K562 (cell line): ENCODE measurements at regions not wholly inside any gene's neighbourhood (a gene's known extent, or its start where the extent isn't known, plus 50 kb on each side); places are given as distances from the start of the nearest gene placed in this dataset.

ENCODE experiments used
- ATAC-seq: fragments of 200-7000 bp; cut with Tn5 transposase; 3 replicates; pipeline ENCODE4 v1.9.1; 2020; ENCODE audit warnings: moderate library complexity
- BruUV-seq: library from RNA; stranded (reverse); fragments of 400-500 nt; replicated peaks from 2 replicates; lab custom pipeline; 2021; lab: Mats Ljungman, UMichigan
- CTCF ChIA-PET: fragments of 300-600 bp; formaldehyde crosslinking; extraction: SDS; loops from one replicate; lab custom pipeline; 2021; ENCODE audit warnings: low intra/inter-chr PET ratio; lab: Yijun Ruan, JAX
- POLR2A ChIA-PET: fragments of 300-600, 350-650 bp; sonication (Branson Sonifier 250); formaldehyde crosslinking; extraction: SDS; loops from one replicate; lab custom pipeline; 2021; ENCODE audit warnings: antibody characterized with exemption, inconsistent platforms; lab: Yijun Ruan, JAX
- DNase-seq, 4 experiments: peaks; one replicate each; pipeline versions ENCODE4 v3.0.0 to v3.0.0-alpha.2; 2011 to 2018; ENCODE audit warnings: low spot score in 3 of 4, mixed read lengths in 3 of 4; ENCODE audit errors: extremely low read depth in 1 of 4
- FAIRE-seq: peaks from 2 replicates; lab custom pipeline; 2011; peaks lifted over from hg19 to GRCh38; lab: Jason Lieb, UNC
- H2AFZ ChIP-seq: 2 replicates; pipeline ENCODE4 v1.6.0; 2011; ENCODE audit warnings: low read depth, low read length, control low read depth, inconsistent platforms
- H3K27ac ChIP-seq: fragments of 200-600 bp; 3 replicates; pipeline ENCODE4 v1.8.0; 2011; ENCODE audit warnings: low read depth, mild to moderate bottlenecking, control low read depth, inconsistent platforms, low read length, moderate library complexity, mixed read lengths; ENCODE audit errors: extremely low read depth
- H3K27me3 ChIP-seq, 2 experiments: fragments of 300-600 bp in 1 of 2; 2 replicates in 1 of 2; 3 replicates in 1 of 2; pipeline versions ENCODE4 v1.6.0 to v1.8.0; 2011; ENCODE audit warnings: inconsistent platforms in 2 of 2, low read length in 2 of 2, mild to moderate bottlenecking in 1 of 2, mixed read lengths in 1 of 2, moderate library complexity in 1 of 2; ENCODE audit not compliant: control insufficient read depth in 2 of 2, insufficient read depth in 2 of 2
- H3K36me3 ChIP-seq: fragments of 300-600 bp; 3 replicates; pipeline ENCODE4 v1.8.0; 2011; ENCODE audit warnings: mild to moderate bottlenecking, low read length, inconsistent platforms; ENCODE audit not compliant: control insufficient read depth, insufficient read depth
- H3K4me1 ChIP-seq, 2 experiments: fragments of 200-600 bp in 1 of 2; replicated peaks in 1 of 2; 2 replicates in 1 of 2; 3 replicates in 1 of 2; pipeline versions ENCODE4 v1.5.1 to v1.8.0; 2011; ENCODE audit warnings: inconsistent platforms in 2 of 2, low read length in 2 of 2, mild to moderate bottlenecking in 1 of 2, mixed read lengths in 1 of 2, moderate library complexity in 1 of 2; ENCODE audit not compliant: control insufficient read depth in 2 of 2, insufficient read depth in 2 of 2
- H3K4me2 ChIP-seq: 2 replicates; pipeline ENCODE4 v1.6.1; 2011; ENCODE audit warnings: low read length, control low read depth, inconsistent platforms, mixed read lengths; ENCODE audit not compliant: insufficient read depth
- H3K4me3 ChIP-seq: fragments of 200-600 bp; sonication (generic), shearing (Covaris generic); 2 replicates; pipeline ENCODE4 v1.5.1; 2016; ENCODE audit warnings: control low read depth, inconsistent platforms
- H3K79me2 ChIP-seq: fragments of 200-600 bp; 3 replicates; pipeline ENCODE4 v1.8.0; 2011; ENCODE audit warnings: low read length, inconsistent platforms; ENCODE audit not compliant: control insufficient read depth, insufficient read depth
- H3K9ac ChIP-seq, 2 experiments: 2 replicates each; pipeline versions ENCODE4 v1.6.0 to v1.6.1; 2011; ENCODE audit warnings: low read depth in 2 of 2, low read length in 2 of 2, control low read depth in 1 of 2, inconsistent platforms in 1 of 2, mild to moderate bottlenecking in 1 of 2, mixed read lengths in 1 of 2; ENCODE audit not compliant: insufficient read depth in 1 of 2
- H3K9me1 ChIP-seq: one replicate; pipeline ENCODE4 v1.6.0; 2011; ENCODE audit warnings: inconsistent platforms, mild to moderate bottlenecking, low read length, moderate library complexity; ENCODE audit not compliant: control insufficient read depth, insufficient read depth
- H3K9me3 ChIP-seq: replicated peaks from 2 replicates; pipeline ENCODE4 v1.5.1; 2011; ENCODE audit warnings: low read depth, low read length, inconsistent platforms; ENCODE audit not compliant: control insufficient read depth, insufficient read depth
- H4K20me1 ChIP-seq: replicated peaks from 2 replicates; pipeline ENCODE4 v1.6.1; 2011; ENCODE audit warnings: low read length, inconsistent platforms, mixed read lengths; ENCODE audit not compliant: control insufficient read depth, insufficient read depth
- CBFA2T3 ChIP-seq: fragments of 450-650 bp; IDR thresholded peaks from 2 replicates; pipeline ENCODE4 v1.6.1; 2017
- KHSRP ChIP-seq: fragments of 450-650 bp; IDR thresholded peaks from 2 replicates; pipeline ENCODE4 v1.6.1; 2017
- MTA2 ChIP-seq: fragments of 450-650 bp; IDR thresholded peaks from 2 replicates; pipeline ENCODE4 v1.6.1; 2016; ENCODE audit warnings: low read depth
- TCF7 ChIP-seq: sonication (generic); IDR thresholded peaks from 2 replicates; pipeline ENCODE4 v1.6.1; 2016; ENCODE audit warnings: antibody characterized with exemption, borderline replicate concordance
- ZNF253 ChIP-seq: fragments of 250-450 bp; sonication (Bioruptor Pico); conservative IDR thresholded peaks from 2 replicates; pipeline ENCODE4 v1.6.1; 2021; ENCODE audit warnings: mild to moderate bottlenecking
- ZNF263 ChIP-seq: sonication (generic); formaldehyde crosslinking; IDR thresholded peaks from 2 replicates; pipeline ENCODE4 v1.8.0; 2022; ENCODE audit warnings: mild to moderate bottlenecking, missing genetic modification reagents, borderline replicate concordance
- WGBS: fragments of 100-300 bp; shearing (Covaris generic); methylation state at CpG from one replicate; pipeline ENCODE4 v1.1.6; 2016; ENCODE audit warnings: low coverage, mixed read lengths; ENCODE audit not compliant: insufficient coverage; ENCODE audit errors: missing lambda C conversion rate; 5-methylcytosine and 5-hydroxymethylcytosine counted together
- in situ Hi-C: fragments of 300-500 bp; cut with MboI; formaldehyde crosslinking; loops from 4 replicates; pipeline ENCODE4 v1.15.0; 2018; ENCODE audit warnings: inconsistent platforms, mixed read lengths
- intact Hi-C: fragments of 100-400 bp; cut with micrococcal nuclease; formaldehyde crosslinking; loops from 2 replicates; pipeline ENCODE4 v1.14.2; 2022
- TF ChIP-seq, protein P1 (sequence below): fragments of 450-650 bp; conservative IDR thresholded peaks from 2 replicates; pipeline ENCODE4 v1.6.1; 2016; ENCODE audit warnings: missing genetic modification characterization, low read depth, mild to moderate bottlenecking, control low read depth, missing compliant biosample characterization
- TF ChIP-seq, protein P2 (sequence below): IDR thresholded peaks from 2 replicates; pipeline ENCODE4 v1.6.1; 2016; ENCODE audit warnings: missing genetic modification characterization, missing compliant biosample characterization
- TF ChIP-seq, protein P3 (sequence below): fragments of 250-450 bp; sonication (Bioruptor Pico); IDR thresholded peaks from 2 replicates; pipeline ENCODE4 v1.8.0; 2021; ENCODE audit warnings: moderate library complexity, mild to moderate bottlenecking, inconsistent platforms
- TF ChIP-seq, protein P4 (sequence below): fragments of 250-450 bp; sonication (Bioruptor Pico); IDR thresholded peaks from 2 replicates; pipeline ENCODE4 v1.8.0; 2021; ENCODE audit warnings: mild to moderate bottlenecking, moderate library complexity
- TF ChIP-seq, protein P5 (sequence below): fragments of 450-650 bp; IDR thresholded peaks from 2 replicates; pipeline ENCODE4 v1.6.1; 2014; ENCODE audit warnings: low read depth, mild to moderate bottlenecking, moderate library complexity, borderline replicate concordance
- TF ChIP-seq, protein P6 (sequence below): fragments of 250-450 bp; sonication (Bioruptor Pico); IDR thresholded peaks from 2 replicates; pipeline ENCODE4 v1.5.1; 2021; ENCODE audit warnings: mild to moderate bottlenecking

DNA sequence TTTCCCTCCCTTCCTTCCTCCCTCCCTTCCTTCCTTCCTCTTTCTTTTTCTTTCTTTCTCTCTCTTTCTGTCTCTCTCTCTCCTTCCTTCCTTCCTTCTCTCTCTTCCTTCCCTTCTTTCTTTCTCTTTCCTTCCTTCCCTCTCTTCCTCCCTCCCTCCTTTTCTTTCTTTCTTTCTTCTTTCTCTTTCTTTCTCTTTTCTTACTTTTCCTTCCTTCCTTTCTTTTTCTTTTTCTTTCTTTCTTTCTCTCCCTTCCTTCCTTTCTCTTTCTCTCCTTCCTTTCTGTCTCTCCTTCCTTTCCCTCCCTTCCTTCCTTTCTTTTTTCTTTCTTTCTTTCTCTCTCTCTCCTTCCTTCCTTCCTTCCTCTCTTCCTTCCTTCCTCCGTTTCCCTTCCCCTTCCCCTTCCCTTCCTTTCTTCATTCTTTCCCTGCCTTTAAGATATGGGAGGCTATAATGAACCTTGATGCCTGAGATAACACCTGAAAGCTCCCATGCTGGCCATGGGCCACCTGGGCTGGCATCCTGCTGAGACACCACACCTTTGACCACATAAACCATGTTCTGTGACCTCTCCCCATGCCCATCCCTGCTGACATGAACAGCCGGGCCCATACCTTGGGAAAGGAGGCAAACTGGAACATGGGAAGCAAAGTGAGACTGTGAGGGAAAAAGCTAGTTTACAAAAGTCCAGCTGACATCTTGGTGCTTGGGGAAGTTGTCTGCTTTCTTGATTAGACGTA, 197.8 kb upstream of the ZNF618 start:
- Histone ChIP-seq H2AFZ (no peak overlapping the region), H3K4me3 (no peak overlapping the region), H3K79me2 (no peaks in the 10 kb centered on the region), H4K20me1 (no peaks in the 10 kb centered on the region), H3K27ac (no peak overlapping the region), H3K9ac (no peak overlapping the region), H3K27me3 (peaks cover 11 to 58% of the 10 kb centered on the region in 2 experiments; a peak in 3 of 5 replicates), H3K4me2 (no peak overlapping the region), H3K9me3 (no peaks in the 10 kb centered on the region), H3K36me3 (no peaks in the 10 kb centered on the region), H3K4me1 (no peaks in the 10 kb centered on the region; a peak in 2 of 5 replicates), H3K9me1 (no peaks in the 10 kb centered on the region)
- 0% methylated on average over 3 of the region's 3 CpGs for WGBS
- in situ Hi-C loops (no loop called here), intact Hi-C loops (no loop called here)
- no peak for ATAC-seq
- no TSS peak for BruUV-seq
- DNase-seq = no peak
- FAIRE-seq = no peak
- CTCF ChIA-PET = no interaction called here
- POLR2A ChIA-PET = no interaction called here
- no peak for TF ChIP-seq TCF7
- TF ChIP-seq ZNF253 (CRISPR knock-in tag) = no peak
- TF ChIP-seq, protein P1, sequence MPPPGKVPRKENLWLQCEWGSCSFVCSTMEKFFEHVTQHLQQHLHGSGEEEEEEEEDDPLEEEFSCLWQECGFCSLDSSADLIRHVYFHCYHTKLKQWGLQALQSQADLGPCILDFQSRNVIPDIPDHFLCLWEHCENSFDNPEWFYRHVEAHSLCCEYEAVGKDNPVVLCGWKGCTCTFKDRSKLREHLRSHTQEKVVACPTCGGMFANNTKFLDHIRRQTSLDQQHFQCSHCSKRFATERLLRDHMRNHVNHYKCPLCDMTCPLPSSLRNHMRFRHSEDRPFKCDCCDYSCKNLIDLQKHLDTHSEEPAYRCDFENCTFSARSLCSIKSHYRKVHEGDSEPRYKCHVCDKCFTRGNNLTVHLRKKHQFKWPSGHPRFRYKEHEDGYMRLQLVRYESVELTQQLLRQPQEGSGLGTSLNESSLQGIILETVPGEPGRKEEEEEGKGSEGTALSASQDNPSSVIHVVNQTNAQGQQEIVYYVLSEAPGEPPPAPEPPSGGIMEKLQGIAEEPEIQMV = 0 out of 2 replicates have a peak, but pooled peaks have one; percentile 33
- TF ChIP-seq, protein P2, sequence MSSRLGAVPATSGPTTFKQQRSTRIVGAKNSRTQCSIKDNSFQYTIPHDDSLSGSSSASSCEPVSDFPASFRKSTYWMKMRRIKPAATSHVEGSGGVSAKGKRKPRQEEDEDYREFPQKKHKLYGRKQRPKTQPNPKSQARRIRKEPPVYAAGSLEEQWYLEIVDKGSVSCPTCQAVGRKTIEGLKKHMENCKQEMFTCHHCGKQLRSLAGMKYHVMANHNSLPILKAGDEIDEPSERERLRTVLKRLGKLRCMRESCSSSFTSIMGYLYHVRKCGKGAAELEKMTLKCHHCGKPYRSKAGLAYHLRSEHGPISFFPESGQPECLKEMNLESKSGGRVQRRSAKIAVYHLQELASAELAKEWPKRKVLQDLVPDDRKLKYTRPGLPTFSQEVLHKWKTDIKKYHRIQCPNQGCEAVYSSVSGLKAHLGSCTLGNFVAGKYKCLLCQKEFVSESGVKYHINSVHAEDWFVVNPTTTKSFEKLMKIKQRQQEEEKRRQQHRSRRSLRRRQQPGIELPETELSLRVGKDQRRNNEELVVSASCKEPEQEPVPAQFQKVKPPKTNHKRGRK (tag) = peak; percentile 95
- TF ChIP-seq, protein P3, sequence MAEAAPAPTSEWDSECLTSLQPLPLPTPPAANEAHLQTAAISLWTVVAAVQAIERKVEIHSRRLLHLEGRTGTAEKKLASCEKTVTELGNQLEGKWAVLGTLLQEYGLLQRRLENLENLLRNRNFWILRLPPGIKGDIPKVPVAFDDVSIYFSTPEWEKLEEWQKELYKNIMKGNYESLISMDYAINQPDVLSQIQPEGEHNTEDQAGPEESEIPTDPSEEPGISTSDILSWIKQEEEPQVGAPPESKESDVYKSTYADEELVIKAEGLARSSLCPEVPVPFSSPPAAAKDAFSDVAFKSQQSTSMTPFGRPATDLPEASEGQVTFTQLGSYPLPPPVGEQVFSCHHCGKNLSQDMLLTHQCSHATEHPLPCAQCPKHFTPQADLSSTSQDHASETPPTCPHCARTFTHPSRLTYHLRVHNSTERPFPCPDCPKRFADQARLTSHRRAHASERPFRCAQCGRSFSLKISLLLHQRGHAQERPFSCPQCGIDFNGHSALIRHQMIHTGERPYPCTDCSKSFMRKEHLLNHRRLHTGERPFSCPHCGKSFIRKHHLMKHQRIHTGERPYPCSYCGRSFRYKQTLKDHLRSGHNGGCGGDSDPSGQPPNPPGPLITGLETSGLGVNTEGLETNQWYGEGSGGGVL = no peak
- TF ChIP-seq, protein P4, sequence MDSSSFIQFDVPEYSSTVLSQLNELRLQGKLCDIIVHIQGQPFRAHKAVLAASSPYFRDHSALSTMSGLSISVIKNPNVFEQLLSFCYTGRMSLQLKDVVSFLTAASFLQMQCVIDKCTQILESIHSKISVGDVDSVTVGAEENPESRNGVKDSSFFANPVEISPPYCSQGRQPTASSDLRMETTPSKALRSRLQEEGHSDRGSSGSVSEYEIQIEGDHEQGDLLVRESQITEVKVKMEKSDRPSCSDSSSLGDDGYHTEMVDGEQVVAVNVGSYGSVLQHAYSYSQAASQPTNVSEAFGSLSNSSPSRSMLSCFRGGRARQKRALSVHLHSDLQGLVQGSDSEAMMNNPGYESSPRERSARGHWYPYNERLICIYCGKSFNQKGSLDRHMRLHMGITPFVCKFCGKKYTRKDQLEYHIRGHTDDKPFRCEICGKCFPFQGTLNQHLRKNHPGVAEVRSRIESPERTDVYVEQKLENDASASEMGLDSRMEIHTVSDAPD = no peak
- TF ChIP-seq, protein P5, sequence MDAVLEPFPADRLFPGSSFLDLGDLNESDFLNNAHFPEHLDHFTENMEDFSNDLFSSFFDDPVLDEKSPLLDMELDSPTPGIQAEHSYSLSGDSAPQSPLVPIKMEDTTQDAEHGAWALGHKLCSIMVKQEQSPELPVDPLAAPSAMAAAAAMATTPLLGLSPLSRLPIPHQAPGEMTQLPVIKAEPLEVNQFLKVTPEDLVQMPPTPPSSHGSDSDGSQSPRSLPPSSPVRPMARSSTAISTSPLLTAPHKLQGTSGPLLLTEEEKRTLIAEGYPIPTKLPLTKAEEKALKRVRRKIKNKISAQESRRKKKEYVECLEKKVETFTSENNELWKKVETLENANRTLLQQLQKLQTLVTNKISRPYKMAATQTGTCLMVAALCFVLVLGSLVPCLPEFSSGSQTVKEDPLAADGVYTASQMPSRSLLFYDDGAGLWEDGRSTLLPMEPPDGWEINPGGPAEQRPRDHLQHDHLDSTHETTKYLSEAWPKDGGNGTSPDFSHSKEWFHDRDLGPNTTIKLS = no peak
- TF ChIP-seq KHSRP = no peak
- TF ChIP-seq CBFA2T3 = no peak
- TF ChIP-seq MTA2 = 0 out of 2 replicates have a peak, but pooled peaks have one; percentile 13
- no peak for TF ChIP-seq ZNF263 (CRISPR knock-in tag)
- TF ChIP-seq, protein P6, sequence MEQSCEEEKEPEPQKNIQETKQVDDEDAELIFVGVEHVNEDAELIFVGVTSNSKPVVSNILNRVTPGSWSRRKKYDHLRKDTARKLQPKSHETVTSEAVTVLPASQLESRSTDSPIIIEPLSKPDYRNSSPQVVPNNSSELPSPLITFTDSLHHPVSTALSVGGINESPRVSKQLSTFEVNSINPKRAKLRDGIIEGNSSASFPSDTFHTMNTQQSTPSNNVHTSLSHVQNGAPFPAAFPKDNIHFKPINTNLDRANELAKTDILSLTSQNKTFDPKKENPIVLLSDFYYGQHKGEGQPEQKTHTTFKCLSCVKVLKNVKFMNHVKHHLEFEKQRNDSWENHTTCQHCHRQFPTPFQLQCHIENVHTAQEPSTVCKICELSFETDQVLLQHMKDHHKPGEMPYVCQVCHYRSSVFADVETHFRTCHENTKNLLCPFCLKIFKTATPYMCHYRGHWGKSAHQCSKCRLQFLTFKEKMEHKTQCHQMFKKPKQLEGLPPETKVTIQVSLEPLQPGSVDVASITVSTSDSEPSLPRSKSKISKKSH (CRISPR knock-in tag) = no peak
